DND-41 (cell line): ENCODE measurements at regions not wholly inside any gene's neighbourhood (a gene's known extent, or its start where the extent isn't known, plus 50 kb on each side); places are given as distances from the start of the nearest gene placed in this dataset.

Experiments
- ATAC-seq: fragments of 200-7000 bp; cut with Tn5 transposase; 3 replicates; pipeline ENCODE4 v1.9.1; 2021; ENCODE audit warnings: low read depth; ENCODE audit not compliant: insufficient read depth
- DNase-seq: peaks from one replicate; pipeline ENCODE4 v3.0.0-alpha.2; 2020
- H2AFZ ChIP-seq: 2 replicates; pipeline ENCODE4 v1.6.0; 2012; ENCODE audit warnings: low read depth, low read length
- H3K27ac ChIP-seq: 2 replicates; pipeline ENCODE4 v1.5.1; 2012; ENCODE audit warnings: low read length, inconsistent platforms
- H3K27me3 ChIP-seq: fragments of 200-600 bp; sonication (generic); 2 replicates; pipeline ENCODE4 v1.6.0; 2012; ENCODE audit warnings: low read length, mild to moderate bottlenecking, inconsistent platforms; ENCODE audit not compliant: insufficient read depth, poor library complexity
- H3K36me3 ChIP-seq: 2 replicates; pipeline ENCODE4 v1.5.1; 2012; ENCODE audit warnings: low read length, inconsistent platforms; ENCODE audit not compliant: insufficient read depth
- H3K4me1 ChIP-seq: 2 replicates; pipeline ENCODE4 v1.5.1; 2012; ENCODE audit warnings: mild to moderate bottlenecking, low read length; ENCODE audit not compliant: insufficient read depth
- H3K4me2 ChIP-seq: 2 replicates; pipeline ENCODE4 v1.6.0; 2012; ENCODE audit warnings: mild to moderate bottlenecking, moderate library complexity, low read length, inconsistent platforms; ENCODE audit not compliant: insufficient read depth
- H3K4me3 ChIP-seq, 2 experiments: fragments of 200-600 bp in 1 of 2; shearing (Covaris generic) in 1 of 2; 2 replicates each; pipeline ENCODE4 v1.5.1; 2012 to 2016; ENCODE audit warnings: inconsistent platforms in 2 of 2, low read length in 2 of 2, mild to moderate bottlenecking in 2 of 2, low read depth in 1 of 2, moderate library complexity in 1 of 2
- H3K79me2 ChIP-seq: 2 replicates; pipeline ENCODE4 v1.6.0; 2012; ENCODE audit warnings: low read length, inconsistent platforms; ENCODE audit not compliant: insufficient read depth
- H3K9ac ChIP-seq: 2 replicates; pipeline ENCODE4 v1.6.0; 2012; ENCODE audit warnings: low read depth, mild to moderate bottlenecking, inconsistent platforms, low read length, moderate library complexity
- H3K9me3 ChIP-seq: 2 replicates; pipeline ENCODE4 v1.5.1; 2012; ENCODE audit warnings: low read length, moderate library complexity, mild to moderate bottlenecking, inconsistent platforms; ENCODE audit not compliant: insufficient read depth, severe bottlenecking
- H4K20me1 ChIP-seq: 2 replicates; pipeline ENCODE4 v1.6.0; 2012; ENCODE audit warnings: low read length; ENCODE audit not compliant: insufficient read depth
- CTCF ChIP-seq: IDR thresholded peaks from 2 replicates; pipeline ENCODE4 v1.5.1; 2012; ENCODE audit warnings: borderline replicate concordance, low read length, moderate library complexity, mild to moderate bottlenecking; ENCODE audit not compliant: poor library complexity, severe bottlenecking; ENCODE audit errors: extremely low read depth
- EZH2 ChIP-seq: IDR thresholded peaks from 3 replicates; pipeline ENCODE4 v1.6.1; 2012; ENCODE audit warnings: borderline replicate concordance, low read depth, mild to moderate bottlenecking, moderate library complexity, low read length, inconsistent platforms; ENCODE audit not compliant: severe bottlenecking

- Histone ChIP-seq H3K4me3 (no peak overlapping the region), H3K4me1 (no peaks in the 10 kb centered on the region), H3K9me3 (no peaks in the 10 kb centered on the region), H3K27me3 (no peaks in the 10 kb centered on the region), H3K27ac (no peak overlapping the region), H4K20me1 (no peaks in the 10 kb centered on the region), H3K79me2 (no peaks in the 10 kb centered on the region), H3K36me3 (no peaks in the 10 kb centered on the region), H3K9ac (no peak overlapping the region), H2AFZ (no peak overlapping the region), H3K4me2 (no peak overlapping the region)
- no peak for DNase-seq
- no peak for ATAC-seq
- no peak for TF ChIP-seq CTCF
- no peak for TF ChIP-seq EZH2
Observed at GRCh38 chr16:54655121-54655590, 275.5 kb upstream of the IRX5 start.

GRCh38 chr16:54654429-54654828 is 276.2 kb upstream of the IRX5 start:
- Histone ChIP-seq H2AFZ (no peak overlapping the region), H3K27me3 (no peaks in the 10 kb centered on the region), H3K79me2 (no peaks in the 10 kb centered on the region), H4K20me1 (no peaks in the 10 kb centered on the region), H3K4me3 (no peak overlapping the region), H3K27ac (no peak overlapping the region), H3K4me2 (no peak overlapping the region), H3K9me3 (no peaks in the 10 kb centered on the region), H3K4me1 (no peaks in the 10 kb centered on the region), H3K9ac (no peak overlapping the region), H3K36me3 (no peaks in the 10 kb centered on the region)
- DNase-seq (no peak), ATAC-seq (no peak)
- TF ChIP-seq EZH2 = no peak
- TF ChIP-seq CTCF = no peak

GRCh38 chr16:54652201-54652770 is 278.4 kb upstream of the IRX5 start:
- no peaks in the 10 kb centered on the region for H3K9me3 ChIP-seq
- ATAC-seq (no peak), DNase-seq (no peak)
- H3K4me3 ChIP-seq = no peak overlapping the region
- H3K79me2 ChIP-seq = no peaks in the 10 kb centered on the region
- H3K36me3 ChIP-seq = no peaks in the 10 kb centered on the region
- H2AFZ ChIP-seq = no peak overlapping the region
- H3K27me3 ChIP-seq = no peaks in the 10 kb centered on the region
- no peaks in the 10 kb centered on the region for H4K20me1 ChIP-seq
- no peak overlapping the region for H3K4me2 ChIP-seq
- H3K4me1 ChIP-seq = no peaks in the 10 kb centered on the region
- TF ChIP-seq EZH2 (no peak), CTCF (no peak)
- H3K27ac ChIP-seq = no peak overlapping the region
- H3K9ac ChIP-seq = no peak overlapping the region
